ENCODE measurements at regions not wholly inside any gene's neighbourhood (a gene's known extent, or its start where the extent isn't known, plus 50 kb on each side); places are given as distances from the start of the nearest gene placed in this dataset.

GRCh38 chr4:96637971-96638412 lies 798.1 kb downstream of the PDHA2 start:
- no peaks in the 10 kb centered on the region for H3K27me3 ChIP-seq
- no peaks in the 10 kb centered on the region for H3K4me1 ChIP-seq
- no peak for DNase-seq
- intact Hi-C loops (cut with DNase I; ENCODE audit: low total_unique reads), result no loop called here
- H3K36me3 ChIP-seq, result no peaks in the 10 kb centered on the region
- H3K9me3 ChIP-seq, result no peaks in the 10 kb centered on the region
- no peak overlapping the region for H3K4me3 ChIP-seq
- H3K27ac ChIP-seq, result no peak overlapping the region
- TF ChIP-seq CTCF (IDR thresholded peaks at IDR 0.05), result no peak
- no peak for TF ChIP-seq POLR2A (IDR thresholded peaks at IDR 0.05)

GRCh38 chr4:96639932-96640331 lies 800.0 kb downstream of the PDHA2 start:
- no peak for TF ChIP-seq POLR2A (IDR thresholded peaks at IDR 0.05)
- no peak for TF ChIP-seq CTCF (IDR thresholded peaks at IDR 0.05)
- DNase-seq, result no peak
- no peaks in the 10 kb centered on the region for H3K36me3 ChIP-seq
- intact Hi-C loops (cut with DNase I; ENCODE audit: low total_unique reads), result no loop called here
- no peaks in the 10 kb centered on the region for H3K9me3 ChIP-seq
- H3K4me1 ChIP-seq, result no peaks in the 10 kb centered on the region
- no peak overlapping the region for H3K27ac ChIP-seq
- H3K27me3 ChIP-seq, result no peaks in the 10 kb centered on the region
- H3K4me3 ChIP-seq, result no peak overlapping the region

GRCh38 chr4:96642490-96642889 lies 802.6 kb downstream of the PDHA2 start:
- intact Hi-C loops (cut with DNase I; ENCODE audit: low total_unique reads), result no loop called here
- no peak overlapping the region for H3K27ac ChIP-seq
- no peak for DNase-seq
- TF ChIP-seq CTCF (IDR thresholded peaks at IDR 0.05) (no peak), POLR2A (IDR thresholded peaks at IDR 0.05) (no peak)
- H3K36me3 ChIP-seq, result no peaks in the 10 kb centered on the region
- H3K27me3 ChIP-seq, result no peaks in the 10 kb centered on the region
- no peaks in the 10 kb centered on the region for H3K4me1 ChIP-seq
- no peaks in the 10 kb centered on the region for H3K9me3 ChIP-seq
- no peak overlapping the region for H3K4me3 ChIP-seq

- DNase-seq, result no peak
- Histone ChIP-seq H3K4me3 (no peak overlapping the region), H3K4me1 (no peaks in the 10 kb centered on the region), H3K27me3 (no peaks in the 10 kb centered on the region), H3K36me3 (no peaks in the 10 kb centered on the region), H3K9me3 (no peaks in the 10 kb centered on the region), H3K27ac (no peak overlapping the region)
- intact Hi-C loops (cut with DNase I; ENCODE audit: low total_unique reads), result no loop called here
- no peak for TF ChIP-seq POLR2A (IDR thresholded peaks at IDR 0.05)
- no peak for TF ChIP-seq CTCF (IDR thresholded peaks at IDR 0.05)
Observed at GRCh38 chr4:96646146-96646545, 806.3 kb downstream of the PDHA2 start.

GRCh38 chr4:96649536-96649935 lies 809.6 kb downstream of the PDHA2 start:
- no peak for DNase-seq
- intact Hi-C loops (cut with DNase I; ENCODE audit: low total_unique reads), result no loop called here

More at GRCh38 chr4:96649536-96649935, 809.6 kb downstream of the PDHA2 start:
- no peaks in the 10 kb centered on the region for H3K36me3 ChIP-seq
- H3K4me3 ChIP-seq, result no peak overlapping the region
- no peaks in the 10 kb centered on the region for H3K27me3 ChIP-seq
- no peak for TF ChIP-seq POLR2A (IDR thresholded peaks at IDR 0.05)
- no peak for TF ChIP-seq CTCF (IDR thresholded peaks at IDR 0.05)
- no peak overlapping the region for H3K27ac ChIP-seq
- H3K4me1 ChIP-seq, result no peaks in the 10 kb centered on the region
- H3K9me3 ChIP-seq, result no peaks in the 10 kb centered on the region
